ENCODE measurements at regions not wholly inside any gene's neighbourhood (a gene's known extent, or its start where the extent isn't known, plus 50 kb on each side); places are given as distances from the start of the nearest gene placed in this dataset.

- Histone ChIP-seq H3K9me3 (no peaks in the 10 kb centered on the region), H3K27ac (no peak overlapping the region), H3K36me3 (no peaks in the 10 kb centered on the region), H3K27me3 (no peaks in the 10 kb centered on the region), H3K4me3 (no peak overlapping the region), H3K4me1 (peaks cover 5 to 20% (median 9%) of the 10 kb centered on the region in 3 donors)
- no peak for ATAC-seq
- WGBS, 2 donors (ENCODE audit: low coverage in 1 of 2), result 90 to 100% methylated on average over 3 of the region's 3 CpGs
- no peak for TF ChIP-seq POLR2A (IDR thresholded peaks at IDR 0.05)
- no peak for TF ChIP-seq POLR2AphosphoS5 (IDR thresholded peaks at IDR 0.05)
- TF ChIP-seq EP300 (IDR thresholded peaks at IDR 0.05), result no peak
- TF ChIP-seq CTCF (IDR thresholded peaks at IDR 0.05), result no peak
Measured at GRCh38 chr10:33521904-33522303, 187.4 kb upstream of the NRP1 start.

GRCh38 chr10:33521062-33521461, 186.6 kb upstream of the NRP1 start:
- H3K4me3 ChIP-seq, result no peak overlapping the region
- TF ChIP-seq POLR2A (IDR thresholded peaks at IDR 0.05), result no peak
- TF ChIP-seq POLR2AphosphoS5 (IDR thresholded peaks at IDR 0.05), result no peak
- TF ChIP-seq EP300 (IDR thresholded peaks at IDR 0.05), result no peak
- no peak for TF ChIP-seq CTCF (IDR thresholded peaks at IDR 0.05)
- 3 to 17% methylated on average over 3 to 4 of the region's 4 CpGs for WGBS, 2 donors (ENCODE audit: low coverage in 1 of 2)
- no peak for ATAC-seq
- H3K36me3 ChIP-seq, result no peaks in the 10 kb centered on the region
- peak overlapping the region in 1 of 4 donors; percentile 12 for H3K27ac ChIP-seq
- H3K27me3 ChIP-seq, result no peaks in the 10 kb centered on the region
- H3K4me1 ChIP-seq, result peaks cover 5 to 20% (median 9%) of the 10 kb centered on the region in 3 donors
- no peaks in the 10 kb centered on the region for H3K9me3 ChIP-seq

- no peak for ATAC-seq
- H3K4me1 ChIP-seq, result peaks cover 5 to 20% (median 9%) of the 10 kb centered on the region in 3 donors
- TF ChIP-seq POLR2AphosphoS5 (IDR thresholded peaks at IDR 0.05), result peak; percentile 32
- TF ChIP-seq POLR2A (IDR thresholded peaks at IDR 0.05), result no peak
- WGBS, 2 donors (ENCODE audit: low coverage in 1 of 2), result 20 to 34% methylated on average over 2 of the region's 2 CpGs
- H3K36me3 ChIP-seq, result no peaks in the 10 kb centered on the region
- H3K27me3 ChIP-seq, result no peaks in the 10 kb centered on the region
- no peak overlapping the region for H3K4me3 ChIP-seq
- no peaks in the 10 kb centered on the region for H3K9me3 ChIP-seq
- no peak overlapping the region for H3K27ac ChIP-seq
Measured at GRCh38 chr10:33520223-33520622, 185.8 kb upstream of the NRP1 start.

- peaks cover 5 to 20% (median 9%) of the 10 kb centered on the region in 3 donors for H3K4me1 ChIP-seq
- no peak for TF ChIP-seq POLR2AphosphoS5 (IDR thresholded peaks at IDR 0.05)
- H3K27me3 ChIP-seq, result no peaks in the 10 kb centered on the region
- H3K36me3 ChIP-seq, result no peaks in the 10 kb centered on the region
- H3K27ac ChIP-seq, result no peak overlapping the region
- 73 to 76% methylated on average over 10 to 13 of the region's 14 CpGs for WGBS, 2 donors (ENCODE audit: low coverage in 1 of 2)
- no peak for ATAC-seq
- H3K9me3 ChIP-seq, result no peaks in the 10 kb centered on the region
- H3K4me3 ChIP-seq, result no peak overlapping the region
Measured at GRCh38 chr10:33519130-33519860, 184.8 kb upstream of the NRP1 start.

- Histone ChIP-seq H3K4me3 (no peak overlapping the region), H3K27me3 (no peaks in the 10 kb centered on the region), H3K9me3 (no peaks in the 10 kb centered on the region), H3K36me3 (no peaks in the 10 kb centered on the region), H3K27ac (peak overlapping the region; percentile 63 to 88 (median 77)), H3K4me1 (peaks cover 0 to 38% (median 7%) of the 10 kb centered on the region in 3 donors)
- WGBS, 2 donors (ENCODE audit: low coverage in 1 of 2), result 39 to 43% methylated on average over 3 of the region's 3 CpGs
- TF ChIP-seq CTCF (IDR thresholded peaks at IDR 0.05), result no peak
- no peak for TF ChIP-seq POLR2AphosphoS5 (IDR thresholded peaks at IDR 0.05)
- no peak for TF ChIP-seq EP300 (IDR thresholded peaks at IDR 0.05)
- TF ChIP-seq POLR2A (IDR thresholded peaks at IDR 0.05), result no peak
- ATAC-seq, result no peak
Measured at GRCh38 chr10:33510206-33510605, 175.7 kb upstream of the NRP1 start.

- Histone ChIP-seq H3K27me3 (no peaks in the 10 kb centered on the region), H3K4me1 (peaks cover 0 to 38% (median 7%) of the 10 kb centered on the region in 3 donors), H3K36me3 (no peaks in the 10 kb centered on the region), H3K27ac (peak overlapping the region; percentile 63 to 88 (median 77)), H3K4me3 (no peak overlapping the region), H3K9me3 (no peaks in the 10 kb centered on the region)
- 16 to 17% methylated on average over 7 of the region's 7 CpGs for WGBS, 2 donors (ENCODE audit: low coverage in 1 of 2)
- TF ChIP-seq POLR2A (IDR thresholded peaks at IDR 0.05) (no peak), CTCF (IDR thresholded peaks at IDR 0.05) (no peak), POLR2AphosphoS5 (IDR thresholded peaks at IDR 0.05) (peak; percentile 54), EP300 (IDR thresholded peaks at IDR 0.05) (no peak)
- ATAC-seq, result peak; percentile 80
Measured at GRCh38 chr10:33509231-33509831, 174.9 kb upstream of the NRP1 start.
